Hematopoietic multipotent progenitor cell treated with erythropoietin and hydrocortisone succinate and interleukin-3 and kit ligand, for 8 days (in vitro differentiated cells): ENCODE measurements at regions not wholly inside any gene's neighbourhood (a gene's known extent, or its start where the extent isn't known, plus 50 kb on each side); places are given as distances from the start of the nearest gene placed in this dataset.

ENCODE experiments used
- DNase-seq: peaks from one replicate; pipeline ENCODE4 v3.0.0-alpha.2; 2015

DNA sequence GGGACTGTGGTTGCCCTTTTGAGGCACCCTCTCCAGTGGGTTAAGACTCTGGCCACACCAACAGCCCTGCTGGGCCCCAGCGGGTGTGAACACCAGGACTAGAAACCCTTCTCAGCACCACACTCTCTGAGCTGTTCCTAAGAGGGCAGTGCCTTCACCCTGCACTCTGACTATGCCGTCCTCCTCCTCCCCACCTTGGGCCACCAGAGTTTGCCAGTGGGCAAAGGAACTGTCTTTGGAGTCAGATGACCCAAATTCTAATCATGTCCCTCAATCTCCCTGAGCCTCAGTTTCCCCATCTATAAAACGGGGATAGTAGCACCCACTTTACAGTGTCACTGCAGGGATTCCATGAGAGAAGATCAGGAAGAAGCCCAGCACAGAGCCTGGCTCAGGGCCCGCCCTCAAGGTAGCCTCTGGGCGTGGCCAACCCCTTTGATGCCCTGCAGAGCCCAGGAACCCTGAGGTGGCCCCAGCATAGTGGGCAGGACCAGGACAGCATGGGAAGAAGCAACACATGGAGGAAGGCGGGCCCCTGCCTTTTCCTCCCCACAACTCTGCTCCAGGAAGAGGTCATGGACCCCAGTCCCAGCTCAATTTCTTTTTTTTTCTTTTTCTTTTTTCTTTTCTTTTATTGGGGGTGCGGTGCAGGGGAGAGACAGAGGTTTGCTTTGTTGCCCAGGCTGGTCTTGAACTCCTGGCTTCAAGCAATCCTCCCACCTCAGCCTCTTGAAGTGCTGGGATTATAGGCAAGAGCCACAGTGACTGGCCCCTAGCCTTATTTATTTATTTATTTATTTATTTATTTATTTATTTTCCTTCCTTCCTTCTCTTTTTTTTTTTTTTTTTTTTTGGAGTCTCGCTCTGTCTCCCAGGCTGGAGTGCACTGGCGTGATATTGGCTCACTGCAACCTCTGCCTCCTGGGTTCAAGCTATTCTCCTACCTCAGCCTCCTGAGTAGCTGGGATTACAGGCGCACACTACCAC, 115.7 kb upstream of the LINGO1 start:
- DNase-seq, result no peak

DNA sequence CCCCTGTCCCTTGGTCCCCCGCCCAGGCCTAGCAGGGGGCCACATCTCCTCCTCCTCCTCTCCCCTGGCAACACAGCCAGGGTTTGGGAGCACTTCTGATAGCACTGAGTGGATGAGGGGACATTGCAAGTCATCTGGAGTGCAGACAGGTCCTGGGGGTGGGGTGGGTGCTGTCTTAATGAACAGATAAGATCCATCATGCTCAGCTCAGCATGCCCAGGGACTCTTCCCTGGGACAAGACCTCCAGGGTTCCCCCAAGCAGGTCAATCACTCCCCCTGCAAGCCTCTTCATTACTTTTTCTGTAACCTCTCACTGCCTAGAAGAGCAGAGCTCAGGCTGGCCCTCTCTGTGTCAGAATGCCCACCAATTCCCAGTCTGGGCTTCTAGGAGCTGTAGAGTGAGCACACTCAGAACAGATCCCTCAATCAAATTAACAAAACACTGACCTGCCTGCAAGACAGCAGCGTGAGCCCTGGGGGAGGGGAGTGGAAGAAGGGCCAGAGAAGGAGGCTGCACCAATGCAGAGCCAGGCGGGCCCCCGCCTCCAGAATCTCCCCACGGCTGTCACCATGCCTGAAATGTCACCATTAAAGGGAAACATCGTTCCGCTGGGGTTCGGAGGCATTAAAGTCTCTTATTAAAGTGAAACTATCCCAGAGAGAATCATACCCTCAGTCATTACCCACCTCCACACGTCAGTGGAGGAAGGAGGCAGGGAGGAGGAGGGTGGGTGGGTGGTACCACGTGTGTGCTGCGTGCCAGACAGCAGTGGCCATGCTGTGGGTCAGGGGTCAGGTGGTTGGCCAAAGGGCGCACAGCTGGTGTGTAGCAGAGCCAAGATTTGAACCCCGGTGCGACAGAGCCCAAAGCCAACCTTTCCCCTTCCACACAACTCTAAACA, 114.7 kb upstream of the LINGO1 start:
- no peak for DNase-seq

DNA sequence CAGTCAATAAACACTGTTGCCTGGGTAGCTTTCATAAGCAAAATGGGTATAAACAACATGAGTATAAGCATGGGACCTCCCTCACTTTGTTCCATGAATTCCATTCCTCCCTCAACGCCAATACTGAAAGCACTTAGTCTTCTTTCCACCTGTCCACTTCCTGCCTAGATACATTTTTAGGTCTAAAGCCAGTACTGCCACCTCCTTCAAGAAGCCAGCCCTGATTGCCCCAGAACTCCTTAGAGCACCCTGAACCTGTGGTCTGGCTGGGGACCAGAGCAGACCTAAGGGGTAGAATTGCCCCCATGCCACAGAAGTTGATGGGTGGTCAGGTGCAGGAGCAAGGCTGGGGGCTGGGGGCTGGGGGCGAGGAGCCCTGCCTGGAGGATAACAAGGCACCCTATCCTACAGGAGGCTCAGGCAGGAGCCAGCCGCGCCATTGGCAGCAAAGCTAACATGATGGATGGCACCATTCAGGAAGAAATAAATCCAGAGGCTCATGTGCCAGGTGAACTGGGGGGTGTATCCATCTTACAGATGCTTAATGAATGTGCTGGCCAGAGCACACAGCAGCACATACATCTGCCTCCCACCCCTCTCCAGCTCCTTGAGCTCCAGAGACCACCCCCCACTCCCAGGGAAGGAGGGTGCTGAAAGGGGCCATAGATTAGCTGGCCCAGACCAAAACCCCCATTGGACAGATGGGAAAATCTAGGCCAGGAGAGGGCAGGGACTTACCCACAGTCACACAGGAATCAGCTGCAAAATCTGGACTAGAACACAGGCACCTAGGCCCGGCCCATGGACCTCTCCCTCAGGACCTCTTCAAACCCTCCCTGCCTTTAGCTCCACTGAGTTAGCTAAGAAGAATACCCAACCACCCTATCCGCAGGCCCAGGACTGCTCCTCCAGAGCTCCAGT, 113.8 kb upstream of the LINGO1 start:
- no peak for DNase-seq

DNA sequence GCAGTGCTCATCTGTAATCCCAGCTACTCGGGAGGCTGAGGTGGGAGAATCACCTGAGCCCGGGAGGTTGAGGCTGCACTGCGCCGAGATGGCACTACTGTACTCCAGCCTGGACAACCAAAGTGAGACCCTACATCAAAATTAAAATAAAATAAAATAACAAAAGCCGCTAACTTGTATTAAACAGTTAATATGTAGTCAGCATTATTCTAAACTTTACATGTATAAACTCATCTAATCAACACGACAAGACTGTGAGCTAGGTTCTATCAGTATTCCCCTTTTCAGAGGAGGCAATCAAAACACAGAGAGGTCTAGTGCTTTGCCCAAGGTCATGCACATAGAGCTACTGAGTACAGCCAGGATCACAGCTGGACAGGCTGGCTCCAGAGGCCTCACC, 111.7 kb upstream of the LINGO1 start:
- DNase-seq, result no peak

DNA sequence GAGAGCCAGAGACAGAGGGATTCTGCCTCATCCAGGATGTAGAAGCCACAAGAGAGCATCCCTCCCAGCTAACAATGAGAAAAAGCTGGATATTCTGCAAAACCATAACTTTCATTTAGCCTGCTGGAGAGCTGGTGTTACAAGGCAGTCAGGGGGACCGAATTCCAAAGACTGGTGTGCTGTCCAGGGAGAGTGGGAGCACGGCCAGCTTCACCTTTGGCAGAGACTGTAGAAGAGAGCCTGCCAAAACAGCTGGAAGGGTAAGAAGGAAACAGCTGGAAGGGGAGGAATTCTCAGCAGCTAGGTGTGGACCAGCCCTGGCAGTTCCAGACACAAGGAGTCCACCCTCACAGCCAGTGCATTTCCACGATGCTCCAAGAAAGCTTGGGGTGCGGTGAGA, 109.9 kb upstream of the LINGO1 start:
- DNase-seq, result no peak

DNA sequence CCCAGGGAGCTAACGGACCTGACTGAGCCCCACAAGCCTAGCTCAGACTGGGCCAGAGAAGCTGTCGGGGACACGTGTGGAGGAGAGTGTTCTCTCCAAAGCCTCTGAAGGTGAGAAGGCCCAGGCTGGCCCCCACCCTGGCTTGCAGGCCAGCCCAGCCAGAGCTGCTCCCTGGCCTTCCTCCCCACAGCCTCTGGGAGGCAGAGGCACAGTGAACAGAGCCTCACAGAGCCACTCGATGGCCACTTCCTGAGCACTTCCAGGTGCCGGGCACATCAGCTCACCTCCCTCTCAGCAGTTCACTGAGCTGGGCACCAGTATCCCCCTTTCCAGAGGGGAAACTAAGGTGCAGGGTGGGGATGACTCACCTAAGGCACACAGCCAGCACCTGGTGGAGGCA, 109.4 kb upstream of the LINGO1 start:
- DNase-seq, result no peak

DNA sequence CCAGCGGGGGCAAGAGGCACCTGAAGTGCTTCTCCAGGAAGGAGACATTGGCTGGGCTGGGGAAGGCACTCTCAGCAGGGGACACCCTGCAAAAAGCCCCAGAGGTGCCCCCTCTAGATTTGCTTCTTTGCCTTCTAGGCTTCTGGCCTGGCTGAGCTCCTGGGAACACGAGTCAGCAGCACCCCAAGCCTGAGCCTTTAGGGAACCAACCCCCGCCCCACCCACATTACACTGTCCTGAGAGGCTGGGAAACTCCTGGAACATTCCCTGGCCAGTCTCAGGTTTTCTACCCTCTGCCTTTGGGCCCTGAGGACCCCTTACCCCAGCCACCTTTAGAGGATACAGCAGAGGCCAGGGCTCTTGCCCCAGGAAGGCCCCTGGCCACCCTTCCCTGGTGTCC, 108.4 kb upstream of the LINGO1 start:
- no peak for DNase-seq

DNA sequence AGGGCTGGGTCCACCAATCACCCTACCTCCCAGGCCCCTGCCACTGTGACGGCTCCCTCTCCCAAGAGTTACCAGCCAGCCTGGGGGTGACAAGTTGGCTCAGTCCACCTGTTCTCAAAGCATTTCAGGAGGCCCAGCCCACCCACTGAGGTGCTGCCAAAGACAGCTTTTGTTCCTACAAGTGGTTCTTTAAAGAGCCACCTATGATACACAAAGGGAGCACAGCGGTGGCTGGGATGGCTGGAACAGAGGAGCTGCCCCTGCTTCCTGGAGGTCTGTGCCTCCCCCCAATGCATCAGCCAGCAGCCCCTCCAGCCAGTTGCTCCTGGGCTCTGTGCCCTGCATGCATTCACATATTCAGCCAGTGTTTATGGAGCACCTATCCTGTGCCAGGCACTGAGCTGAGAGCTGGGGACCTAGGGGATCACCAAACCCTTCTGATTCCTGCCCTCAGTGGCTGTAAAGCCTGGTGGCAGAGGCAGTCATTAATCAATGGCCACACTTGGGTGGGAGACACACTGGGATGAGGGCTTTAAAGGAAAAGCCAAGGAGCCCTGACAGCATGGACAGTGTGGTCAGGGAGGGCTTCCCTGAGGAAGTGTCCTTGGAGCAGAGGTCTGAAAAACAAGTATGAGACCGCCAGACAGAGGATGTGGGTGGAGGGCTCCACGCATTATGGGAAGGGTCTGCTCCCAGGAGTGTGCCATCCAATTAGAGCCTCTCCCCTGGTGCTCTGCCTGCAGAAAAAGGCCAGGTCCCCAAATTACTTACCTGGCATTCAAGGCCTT, 107.1 kb upstream of the LINGO1 start:
- DNase-seq, result no peak

DNA sequence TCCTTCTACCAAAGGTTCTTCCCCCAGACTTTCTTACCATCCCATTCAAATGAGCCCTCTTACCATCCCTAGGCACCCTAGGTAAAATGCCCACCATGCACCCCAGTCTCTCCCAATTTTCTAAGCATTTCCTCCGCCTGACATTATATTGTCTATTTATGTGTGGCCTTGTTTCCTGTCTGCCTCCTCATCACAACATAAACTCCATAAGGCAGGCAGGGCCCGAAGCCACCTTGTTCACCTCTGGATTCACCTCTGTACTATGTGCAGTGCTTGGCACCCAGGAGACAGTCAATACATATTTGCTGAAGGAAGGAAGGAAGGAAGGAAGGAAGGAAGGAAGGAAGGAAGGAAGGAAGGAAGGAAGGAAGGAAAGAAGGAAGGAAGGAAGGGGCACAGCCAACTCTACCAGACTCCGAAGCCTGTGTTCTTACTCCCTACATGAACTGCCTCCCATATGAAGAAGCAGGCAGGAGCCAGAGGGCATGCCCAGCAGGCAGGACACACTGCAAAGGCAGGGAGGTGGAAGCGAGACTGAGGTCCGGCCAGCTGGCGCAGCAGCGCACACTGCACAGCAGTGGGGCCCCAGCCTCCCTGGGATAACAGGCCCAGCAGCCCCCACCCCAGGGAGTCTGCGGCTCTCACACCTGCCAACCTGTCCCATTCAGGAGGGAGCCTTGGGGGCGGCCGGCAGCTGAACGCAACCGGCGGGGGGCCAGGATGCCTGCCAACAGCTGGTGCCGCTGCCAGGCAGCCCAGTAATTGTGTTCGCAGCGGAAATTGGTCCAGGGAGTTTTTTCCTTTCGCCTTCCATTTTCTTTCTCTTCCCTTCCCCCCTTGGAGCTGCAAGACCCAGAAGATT, 106.0 kb upstream of the LINGO1 start:
- DNase-seq, result no peak

DNA sequence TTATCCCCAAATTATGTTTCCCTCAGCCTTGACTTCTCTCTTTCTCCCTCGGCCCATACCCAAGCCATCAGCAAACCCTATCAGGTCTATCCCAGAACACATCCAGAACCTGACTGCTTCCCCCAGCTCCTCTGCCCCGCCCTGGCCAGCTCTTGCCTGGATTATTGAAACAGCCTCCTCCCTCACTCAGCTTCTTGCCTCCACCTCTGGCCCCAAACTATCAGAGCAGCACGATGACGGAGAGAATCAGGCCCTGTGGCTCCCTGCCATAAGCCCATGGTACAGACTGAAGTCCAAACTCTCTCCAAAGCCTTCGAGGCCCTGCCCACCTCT, 105.3 kb upstream of the LINGO1 start:
- DNase-seq, result peak; percentile 52

DNA sequence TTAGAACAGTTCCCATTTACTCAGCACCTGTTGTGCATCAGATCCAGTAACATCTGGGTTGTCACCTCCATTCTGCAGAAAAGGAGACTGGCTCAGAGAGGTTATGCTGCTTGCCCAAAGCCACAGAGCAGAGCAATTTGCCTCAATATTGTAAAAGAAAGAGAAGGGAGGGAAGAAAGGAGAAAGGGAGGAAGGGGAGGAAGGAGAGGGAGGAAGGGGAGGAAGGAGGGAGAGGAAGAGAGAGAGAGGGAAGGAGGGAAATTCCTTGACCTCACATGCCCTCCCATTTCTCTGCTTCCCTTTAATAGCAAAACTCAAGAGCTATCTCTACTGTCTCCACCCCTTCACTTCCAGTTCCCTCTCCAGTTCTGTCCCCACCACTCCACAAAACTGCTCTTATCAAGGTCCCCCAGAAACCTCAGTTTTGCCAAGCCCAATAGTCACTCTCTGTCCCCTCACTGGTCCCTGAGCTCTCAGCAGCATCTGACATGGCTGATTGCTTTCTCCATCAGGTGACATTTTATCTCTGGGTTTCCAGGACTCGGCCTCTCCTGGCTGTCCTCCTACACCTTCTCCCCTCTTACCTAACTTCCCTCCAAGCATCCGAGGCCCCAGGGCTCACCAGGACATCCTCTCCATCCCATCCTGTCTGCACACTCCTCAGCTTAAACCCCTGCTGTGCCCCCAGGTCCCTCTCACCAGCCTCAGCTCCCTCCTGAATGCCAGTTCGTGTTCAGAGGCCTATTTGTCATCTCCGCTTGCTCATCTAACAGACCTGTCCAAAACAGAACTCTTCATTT, 104.7 kb upstream of the LINGO1 start:
- DNase-seq, result peak; percentile 98

DNA sequence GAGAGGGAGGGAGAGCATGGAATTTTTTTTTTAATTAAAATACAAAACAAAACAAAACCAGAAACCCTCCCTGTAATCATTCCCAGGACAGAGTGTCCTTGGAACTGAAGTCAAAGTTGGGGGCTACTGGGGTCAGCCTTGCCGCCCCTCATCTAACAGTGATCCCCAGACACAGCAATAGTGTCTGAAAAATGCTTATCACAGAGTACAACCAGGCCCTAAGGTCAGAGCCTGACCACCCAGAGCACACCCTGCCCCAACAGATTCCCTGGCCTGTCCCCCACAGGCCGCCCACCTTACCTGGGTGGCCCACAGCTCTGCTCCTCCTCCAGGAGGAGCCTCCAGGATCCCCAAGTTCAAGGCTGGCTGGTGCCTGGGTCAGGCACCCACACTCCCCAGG, 101.6 kb upstream of the LINGO1 start:
- no peak for DNase-seq

DNA sequence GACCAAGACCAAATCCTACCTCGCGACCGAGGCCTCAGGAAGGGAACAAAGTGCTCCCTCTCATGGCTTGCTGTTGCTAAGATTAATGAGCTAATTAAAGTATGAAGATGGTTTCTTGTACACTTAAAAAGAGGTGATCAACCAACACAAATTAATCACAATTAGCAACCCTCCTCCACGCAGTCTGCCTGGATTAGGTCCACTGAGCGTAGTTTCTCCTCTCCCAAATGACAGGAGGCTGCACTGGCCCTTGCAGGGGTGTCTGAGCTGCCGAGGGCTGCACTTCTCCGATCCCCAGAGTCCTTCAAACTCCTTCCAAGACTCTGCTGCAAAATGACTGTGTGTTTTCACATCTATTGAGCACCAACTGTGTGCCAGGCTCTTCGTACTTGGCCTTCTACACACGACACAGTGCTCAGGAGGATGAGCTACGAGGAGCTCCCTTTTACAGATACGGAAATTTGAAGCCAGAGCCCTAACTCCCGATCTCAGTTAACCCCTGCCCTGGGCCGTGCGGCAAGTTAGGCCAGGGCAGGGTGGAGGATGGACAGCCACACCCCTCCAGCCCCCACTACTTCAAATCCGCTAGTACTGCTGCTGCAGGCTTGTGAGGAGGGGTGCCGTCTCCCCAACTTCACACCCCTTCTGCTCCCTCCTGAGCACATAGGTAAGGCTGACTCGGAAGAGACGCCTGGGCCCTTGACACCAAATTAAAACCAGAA, 101.0 kb upstream of the LINGO1 start:
- no peak for DNase-seq

DNA sequence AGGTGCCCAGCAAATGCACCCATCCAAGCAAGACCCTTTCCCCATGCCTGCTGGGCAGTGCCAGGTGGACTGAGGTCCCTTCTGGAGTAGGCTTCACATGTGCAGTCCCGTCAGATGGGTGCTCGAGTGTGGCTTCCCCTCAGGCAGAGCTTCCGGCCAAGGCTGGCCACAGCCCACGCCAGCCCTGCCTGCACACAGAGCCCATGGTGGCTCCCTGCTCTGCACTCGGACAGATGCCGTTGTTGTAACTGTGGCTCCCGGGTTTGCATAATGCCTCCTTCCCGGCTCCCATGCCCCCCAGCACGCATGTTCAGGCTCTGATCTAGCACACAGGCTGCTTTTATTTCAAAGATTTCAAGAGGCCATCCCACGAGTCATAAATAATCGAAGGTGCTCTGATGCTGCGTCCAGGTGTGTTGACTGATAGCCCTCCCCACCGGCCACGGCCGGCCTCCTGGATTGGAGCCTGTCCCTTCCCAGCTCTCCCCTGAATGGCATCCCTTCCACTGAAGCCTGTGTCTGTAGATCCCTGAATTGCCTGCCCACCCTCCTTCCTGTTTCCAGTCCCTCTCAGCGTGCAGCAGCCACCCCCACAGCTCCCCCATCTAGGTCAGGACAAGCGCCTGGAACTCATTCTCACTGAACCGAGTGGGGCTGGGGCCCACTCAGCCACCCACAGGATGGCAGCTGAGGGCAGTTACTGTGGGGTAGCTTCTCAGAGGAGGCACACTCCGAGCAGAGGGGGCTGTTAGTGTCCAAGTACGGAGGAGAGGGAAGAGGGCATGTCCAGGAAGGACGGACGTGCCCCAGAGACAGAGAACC, 100.0 kb upstream of the LINGO1 start:
- no peak for DNase-seq

DNA sequence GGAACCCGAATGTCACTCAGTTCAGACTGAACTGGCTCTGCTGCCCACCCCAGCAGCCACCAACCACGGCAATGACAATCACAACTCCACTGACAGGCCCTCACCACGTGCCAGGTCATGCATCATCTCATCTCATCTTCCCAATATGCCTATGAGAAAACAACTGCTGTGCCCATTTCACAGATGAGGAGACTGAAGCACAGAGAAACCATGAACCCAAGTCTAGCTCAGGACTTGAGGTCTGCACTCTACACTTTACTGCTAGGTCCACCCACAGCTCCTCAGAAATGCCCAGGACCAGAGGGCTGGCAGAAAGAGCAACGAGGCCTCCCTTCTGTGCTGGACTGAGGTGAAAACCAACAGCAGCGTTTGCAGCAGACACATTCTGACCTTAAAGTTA, 99.2 kb upstream of the LINGO1 start:
- no peak for DNase-seq

DNA sequence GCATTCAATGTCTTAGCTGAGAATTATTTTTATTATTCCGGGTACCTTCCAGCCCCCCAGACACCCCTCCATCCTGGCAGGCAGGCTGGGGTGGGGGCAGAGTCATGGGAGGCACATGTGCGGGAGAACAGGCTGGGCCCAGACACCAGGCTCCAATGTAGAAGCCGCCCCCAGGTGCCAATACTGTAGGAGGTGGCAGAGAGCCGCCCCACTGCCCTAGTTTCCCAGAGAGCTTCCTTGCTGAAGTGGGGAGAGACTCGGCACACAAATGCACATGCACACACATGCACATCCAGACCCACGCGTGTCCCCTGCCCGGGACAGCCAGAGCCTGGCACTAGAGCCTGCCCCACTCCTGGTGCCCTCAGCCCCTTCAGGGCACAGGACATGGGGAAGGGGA, 98.4 kb upstream of the LINGO1 start:
- no peak for DNase-seq

DNA sequence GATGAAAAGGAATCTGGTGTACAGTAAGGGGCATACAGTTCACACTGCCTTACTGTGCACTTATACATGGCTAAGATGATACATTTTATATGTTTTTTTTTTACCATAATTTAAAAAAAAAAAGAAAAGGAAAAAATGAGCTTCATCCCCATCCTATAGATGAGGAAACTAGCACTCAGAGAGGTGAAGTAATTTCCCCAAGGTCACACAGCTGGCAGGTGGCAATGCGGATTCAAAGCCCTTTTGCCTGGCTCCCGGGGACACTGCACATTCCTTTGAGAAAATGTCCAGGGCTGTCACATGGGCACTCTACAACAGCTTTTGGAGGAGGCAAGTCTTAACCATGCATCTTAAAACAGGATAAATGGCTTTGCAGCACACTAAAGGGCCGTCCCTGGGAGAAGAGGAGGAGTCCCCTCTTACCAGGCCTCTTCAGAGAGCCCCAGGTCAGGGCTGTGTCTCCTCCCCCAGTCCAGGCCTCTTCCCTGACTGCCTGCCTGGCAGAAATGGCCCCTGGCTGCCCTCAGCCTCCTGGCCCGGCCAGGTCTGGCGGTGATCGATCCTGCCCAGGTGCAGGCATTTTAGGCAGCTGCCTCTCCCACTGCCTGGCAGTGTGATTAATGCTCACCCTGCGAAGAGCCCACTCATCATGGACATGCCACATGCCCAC, 95.1 kb upstream of the LINGO1 start:
- DNase-seq, result no peak

DNA sequence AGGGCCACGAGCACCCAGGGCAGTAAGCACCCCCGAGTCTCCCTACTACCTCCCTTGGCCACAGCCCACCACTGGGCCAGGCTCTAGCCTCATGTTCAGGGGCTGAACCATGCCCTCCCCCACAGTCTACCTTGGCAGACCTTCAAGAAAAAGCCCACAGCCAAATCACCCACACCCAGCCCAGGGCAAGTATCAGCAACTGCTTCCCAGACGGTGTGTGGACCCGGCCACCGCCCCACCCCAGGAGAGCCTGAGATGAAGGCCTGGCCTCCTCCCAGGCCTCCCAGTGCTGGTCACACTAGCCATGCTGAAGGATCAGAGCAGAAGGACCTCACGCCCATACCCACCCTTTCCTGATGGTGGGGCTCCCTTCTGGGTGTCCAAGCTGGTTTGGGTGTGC, 92.0 kb upstream of the LINGO1 start:
- DNase-seq, result peak; percentile 76
